Loucy (cell line): ENCODE measurements at regions not wholly inside any gene's neighbourhood (a gene's known extent, or its start where the extent isn't known, plus 50 kb on each side); places are given as distances from the start of the nearest gene placed in this dataset.

Experiments
- EZH2phosphoT487 ChIP-seq: fragments of 200-600 bp; IDR thresholded peaks from 2 replicates; pipeline ENCODE4 v1.6.1; 2018; ENCODE audit warnings: antibody characterized with exemption, mild to moderate bottlenecking, moderate library complexity, borderline replicate concordance
- TF ChIP-seq, protein P1 (sequence below): fragments of 200-600 bp; sonication (generic); conservative IDR thresholded peaks from 2 replicates; pipeline ENCODE4 v1.5.1; 2014; ENCODE audit warnings: mild to moderate bottlenecking, antibody characterized with exemption, low read length

DNA sequence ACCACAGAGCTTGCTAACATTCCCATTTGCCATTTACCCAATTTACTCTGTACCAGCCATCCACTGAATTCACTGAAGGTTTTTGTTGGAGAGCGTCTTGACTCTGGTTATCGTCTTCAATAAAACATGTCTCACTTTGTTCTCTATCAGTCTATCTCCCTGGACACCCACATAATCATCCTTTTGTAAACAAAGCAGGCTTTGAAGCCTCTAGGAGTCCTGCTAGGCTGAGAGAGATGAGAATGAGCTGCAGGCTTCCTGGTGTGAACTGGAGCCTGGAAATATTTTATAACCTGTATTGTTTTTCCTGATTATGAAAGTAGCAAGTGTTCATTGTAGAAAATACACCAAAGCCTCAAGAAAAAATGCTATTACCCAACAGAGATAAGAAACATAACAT lies 140.6 kb upstream of the ZNF366 start:
- TF ChIP-seq, protein P1, sequence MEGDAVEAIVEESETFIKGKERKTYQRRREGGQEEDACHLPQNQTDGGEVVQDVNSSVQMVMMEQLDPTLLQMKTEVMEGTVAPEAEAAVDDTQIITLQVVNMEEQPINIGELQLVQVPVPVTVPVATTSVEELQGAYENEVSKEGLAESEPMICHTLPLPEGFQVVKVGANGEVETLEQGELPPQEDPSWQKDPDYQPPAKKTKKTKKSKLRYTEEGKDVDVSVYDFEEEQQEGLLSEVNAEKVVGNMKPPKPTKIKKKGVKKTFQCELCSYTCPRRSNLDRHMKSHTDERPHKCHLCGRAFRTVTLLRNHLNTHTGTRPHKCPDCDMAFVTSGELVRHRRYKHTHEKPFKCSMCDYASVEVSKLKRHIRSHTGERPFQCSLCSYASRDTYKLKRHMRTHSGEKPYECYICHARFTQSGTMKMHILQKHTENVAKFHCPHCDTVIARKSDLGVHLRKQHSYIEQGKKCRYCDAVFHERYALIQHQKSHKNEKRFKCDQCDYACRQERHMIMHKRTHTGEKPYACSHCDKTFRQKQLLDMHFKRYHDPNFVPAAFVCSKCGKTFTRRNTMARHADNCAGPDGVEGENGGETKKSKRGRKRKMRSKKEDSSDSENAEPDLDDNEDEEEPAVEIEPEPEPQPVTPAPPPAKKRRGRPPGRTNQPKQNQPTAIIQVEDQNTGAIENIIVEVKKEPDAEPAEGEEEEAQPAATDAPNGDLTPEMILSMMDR: no peak
- TF ChIP-seq EZH2phosphoT487: no peak
